MM.1S (cell line): ENCODE measurements at regions not wholly inside any gene's neighbourhood (a gene's known extent, or its start where the extent isn't known, plus 50 kb on each side); places are given as distances from the start of the nearest gene placed in this dataset.

ENCODE experiments used
- DNase-seq: peaks from one replicate; pipeline ENCODE4 v3.0.0-alpha.2; 2015
- H2AFZ ChIP-seq: fragments of 300-600 bp; sonication (generic); 2 replicates; pipeline ENCODE4 v1.6.0; 2016; ENCODE audit warnings: antibody characterized with exemption, low read length
- H3F3A ChIP-seq: fragments of 300-600 bp; sonication (generic); 2 replicates; pipeline ENCODE4 v1.6.1; 2016; ENCODE audit warnings: mild to moderate bottlenecking, antibody characterized with exemption, low read length, moderate library complexity, mixed read lengths; ENCODE audit not compliant: insufficient read depth
- H3K27ac ChIP-seq: fragments of 300-600 bp; sonication (generic); 2 replicates; pipeline ENCODE4 v1.5.1; 2016; ENCODE audit warnings: mild to moderate bottlenecking, low read length
- H3K27me3 ChIP-seq: fragments of 300-600 bp; sonication (generic); replicated peaks from 2 replicates; pipeline ENCODE4 v1.6.0; 2016; ENCODE audit warnings: low read length; ENCODE audit not compliant: insufficient read depth
- H3K36me3 ChIP-seq: fragments of 300-600 bp; sonication (generic); replicated peaks from 2 replicates; pipeline ENCODE4 v1.6.1; 2016; ENCODE audit warnings: mild to moderate bottlenecking, low read length, mixed read lengths; ENCODE audit not compliant: insufficient read depth
- H3K4me1 ChIP-seq: fragments of 300-600 bp; sonication (generic); 2 replicates; pipeline ENCODE4 v1.6.1; 2016; ENCODE audit warnings: low read length, mixed read lengths
- H3K4me2 ChIP-seq: fragments of 300-600 bp; sonication (generic); 2 replicates; pipeline ENCODE4 v1.6.0; 2016; ENCODE audit warnings: low read depth, low read length
- H3K4me3 ChIP-seq: fragments of 300-600 bp; sonication (generic); 2 replicates; pipeline ENCODE4 v1.5.1; 2016; ENCODE audit warnings: low read length, mixed read lengths
- H3K79me2 ChIP-seq: fragments of 300-600 bp; sonication (generic); 2 replicates; pipeline ENCODE4 v1.6.1; 2016; ENCODE audit warnings: mixed run types, low read length, mixed read lengths
- H3K9ac ChIP-seq: fragments of 300-600 bp; sonication (generic); 2 replicates; pipeline ENCODE4 v1.6.1; 2016; ENCODE audit warnings: low read length, mixed read lengths
- H3K9me2 ChIP-seq: fragments of 300-600 bp; sonication (generic); replicated peaks from 2 replicates; pipeline ENCODE4 v1.6.1; 2016; ENCODE audit warnings: mild to moderate bottlenecking, low read length, mixed read lengths; ENCODE audit not compliant: insufficient read depth
- H3K9me3 ChIP-seq: fragments of 300-600 bp; sonication (generic); replicated peaks from 2 replicates; pipeline ENCODE4 v1.6.1; 2016; ENCODE audit warnings: mild to moderate bottlenecking, low read length, mixed read lengths; ENCODE audit not compliant: insufficient read depth
- H4K20me1 ChIP-seq: fragments of 300-600 bp; sonication (generic); 2 replicates; pipeline ENCODE4 v1.6.1; 2016; ENCODE audit warnings: mild to moderate bottlenecking, low read length, moderate library complexity, mixed read lengths; ENCODE audit not compliant: insufficient read depth
- EZH2 ChIP-seq: fragments of 300-600 bp; sonication (generic); optimal IDR thresholded peaks from 2 replicates; pipeline ENCODE3; 2017; ENCODE audit warnings: low read depth, mild to moderate bottlenecking, antibody characterized with exemption, low read length, mixed read lengths
- EZH2phosphoT487 ChIP-seq: fragments of 300-600 bp; sonication (generic); IDR thresholded peaks from 2 replicates; pipeline ENCODE4 v1.6.1; 2018; ENCODE audit warnings: antibody characterized with exemption, low read length
- TF ChIP-seq, protein P1 (sequence below): fragments of 300-600 bp; sonication (generic); IDR thresholded peaks from 2 replicates; pipeline ENCODE4 v1.5.1; 2016; ENCODE audit warnings: antibody characterized with exemption, low read length, mixed read lengths

DNA sequence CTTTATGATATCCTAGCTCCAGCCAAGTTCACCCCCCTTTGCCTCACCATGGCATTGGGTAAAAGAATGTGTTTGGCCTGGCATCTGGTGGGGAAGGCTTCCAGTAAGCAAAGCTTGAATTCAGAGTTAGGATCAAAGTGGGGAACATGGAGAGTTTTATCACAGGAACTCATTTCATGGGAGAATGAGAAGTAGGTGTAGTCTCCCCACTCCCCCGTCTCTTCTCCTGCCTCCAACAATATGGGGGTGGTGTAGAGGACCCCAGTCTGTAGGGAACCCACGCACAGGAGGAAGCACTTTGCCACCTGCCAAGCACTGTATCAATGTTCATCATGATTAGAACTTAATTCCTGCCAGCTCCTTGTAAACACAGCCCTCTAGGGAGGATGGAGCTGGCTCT is 200.5 kb downstream of the UACA start:
- no peaks in the 10 kb centered on the region for H3K4me1 ChIP-seq
- no peak for DNase-seq
- H3K4me2 ChIP-seq = no peak overlapping the region

DNA sequence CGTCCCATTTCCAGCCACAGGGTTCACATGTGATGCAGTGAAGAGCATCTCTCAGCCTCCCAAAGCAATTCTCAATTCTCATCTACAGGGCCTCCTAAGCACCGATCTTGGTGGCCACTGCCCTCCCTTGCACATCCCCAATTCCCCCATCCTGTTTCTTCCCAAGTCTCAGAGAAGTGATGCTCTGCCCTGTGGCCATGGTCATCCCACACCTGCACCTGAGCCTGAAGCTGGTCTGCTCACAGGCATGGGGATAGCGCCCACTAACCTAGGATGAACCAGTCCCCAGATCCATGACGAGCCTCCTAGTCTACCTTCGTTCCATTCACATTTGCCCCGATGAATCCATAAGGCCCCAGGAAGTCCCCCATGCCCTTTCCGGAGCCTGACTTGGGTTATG is 201.5 kb downstream of the UACA start:
- H2AFZ ChIP-seq = no peak overlapping the region
- DNase-seq = no peak
- H3K27ac ChIP-seq = no peak overlapping the region
- no peaks in the 10 kb centered on the region for H3K36me3 ChIP-seq
- H3F3A ChIP-seq = no peaks in the 10 kb centered on the region
- H3K4me2 ChIP-seq = no peak overlapping the region
- H3K9ac ChIP-seq = no peak overlapping the region
- no peaks in the 10 kb centered on the region for H3K79me2 ChIP-seq
- H3K9me2 ChIP-seq = no peaks in the 10 kb centered on the region
- H3K27me3 ChIP-seq = no peaks in the 10 kb centered on the region
- no peaks in the 10 kb centered on the region for H4K20me1 ChIP-seq
- H3K9me3 ChIP-seq = no peaks in the 10 kb centered on the region
- TF ChIP-seq EZH2 = no peak
- TF ChIP-seq, protein P1, sequence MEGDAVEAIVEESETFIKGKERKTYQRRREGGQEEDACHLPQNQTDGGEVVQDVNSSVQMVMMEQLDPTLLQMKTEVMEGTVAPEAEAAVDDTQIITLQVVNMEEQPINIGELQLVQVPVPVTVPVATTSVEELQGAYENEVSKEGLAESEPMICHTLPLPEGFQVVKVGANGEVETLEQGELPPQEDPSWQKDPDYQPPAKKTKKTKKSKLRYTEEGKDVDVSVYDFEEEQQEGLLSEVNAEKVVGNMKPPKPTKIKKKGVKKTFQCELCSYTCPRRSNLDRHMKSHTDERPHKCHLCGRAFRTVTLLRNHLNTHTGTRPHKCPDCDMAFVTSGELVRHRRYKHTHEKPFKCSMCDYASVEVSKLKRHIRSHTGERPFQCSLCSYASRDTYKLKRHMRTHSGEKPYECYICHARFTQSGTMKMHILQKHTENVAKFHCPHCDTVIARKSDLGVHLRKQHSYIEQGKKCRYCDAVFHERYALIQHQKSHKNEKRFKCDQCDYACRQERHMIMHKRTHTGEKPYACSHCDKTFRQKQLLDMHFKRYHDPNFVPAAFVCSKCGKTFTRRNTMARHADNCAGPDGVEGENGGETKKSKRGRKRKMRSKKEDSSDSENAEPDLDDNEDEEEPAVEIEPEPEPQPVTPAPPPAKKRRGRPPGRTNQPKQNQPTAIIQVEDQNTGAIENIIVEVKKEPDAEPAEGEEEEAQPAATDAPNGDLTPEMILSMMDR = no peak
- H3K4me3 ChIP-seq = no peak overlapping the region
- no peaks in the 10 kb centered on the region for H3K4me1 ChIP-seq

More for the DNA sequence above, 200.5 kb downstream of the UACA start:
- no peaks in the 10 kb centered on the region for H3K79me2 ChIP-seq
- no peaks in the 10 kb centered on the region for H3K9me3 ChIP-seq
- H4K20me1 ChIP-seq = no peaks in the 10 kb centered on the region
- no peaks in the 10 kb centered on the region for H3F3A ChIP-seq
- no peak overlapping the region for H2AFZ ChIP-seq
- no peak overlapping the region for H3K27ac ChIP-seq
- no peak for TF ChIP-seq EZH2phosphoT487
- TF ChIP-seq, protein P1 = no peak
- no peak for TF ChIP-seq EZH2
- no peak overlapping the region for H3K9ac ChIP-seq
- H3K36me3 ChIP-seq = no peaks in the 10 kb centered on the region
- no peak overlapping the region for H3K4me3 ChIP-seq
- no peaks in the 10 kb centered on the region for H3K9me2 ChIP-seq
- H3K27me3 ChIP-seq = no peaks in the 10 kb centered on the region

DNA sequence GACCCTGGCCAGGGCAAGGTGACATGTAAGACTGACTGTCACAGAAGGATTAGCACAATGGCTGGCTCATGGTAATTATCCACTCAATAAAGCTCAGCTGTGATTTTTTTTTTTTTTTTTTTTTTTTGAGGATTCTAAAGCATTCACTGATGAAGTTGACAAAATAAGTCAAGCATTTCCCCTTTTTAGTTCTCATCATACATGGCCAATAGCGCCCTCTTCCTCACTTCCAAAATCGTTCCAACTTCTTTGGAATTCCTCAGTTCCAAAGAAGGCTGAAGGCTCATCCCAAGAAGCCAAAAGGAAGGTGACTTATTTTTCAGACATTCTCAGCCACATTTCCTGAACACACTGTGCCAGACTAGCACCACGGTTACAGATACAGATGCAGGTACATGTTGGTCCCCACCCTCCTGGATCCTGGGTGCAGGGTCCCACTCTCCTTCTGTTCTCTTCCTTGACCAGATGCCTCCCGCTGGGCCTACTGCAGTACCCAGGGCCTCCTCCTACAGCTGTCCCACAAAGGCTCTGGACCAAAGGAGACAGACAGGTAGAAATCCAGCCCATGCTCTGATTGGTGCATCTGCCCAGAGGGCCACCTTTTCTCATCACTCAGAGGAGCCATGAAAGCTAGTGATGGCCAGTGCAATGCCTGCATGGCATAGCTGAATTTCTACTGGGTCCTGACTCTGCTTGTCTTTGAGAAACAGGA is 202.6 kb downstream of the UACA start:
- H3K27me3 ChIP-seq = no peaks in the 10 kb centered on the region
- no peak for DNase-seq
- no peaks in the 10 kb centered on the region for H3K36me3 ChIP-seq
- no peak overlapping the region for H2AFZ ChIP-seq
- H3K4me1 ChIP-seq = no peaks in the 10 kb centered on the region
- H3K9ac ChIP-seq = no peak overlapping the region
- no peaks in the 10 kb centered on the region for H3K79me2 ChIP-seq
- no peaks in the 10 kb centered on the region for H3K9me2 ChIP-seq
- no peaks in the 10 kb centered on the region for H3F3A ChIP-seq
- H3K27ac ChIP-seq = no peak overlapping the region
- TF ChIP-seq EZH2phosphoT487 (no peak), EZH2 (no peak)
- TF ChIP-seq, protein P1 = no peak
- H3K4me3 ChIP-seq = no peak overlapping the region
- no peaks in the 10 kb centered on the region for H3K9me3 ChIP-seq
- H4K20me1 ChIP-seq = no peaks in the 10 kb centered on the region
- no peak overlapping the region for H3K4me2 ChIP-seq
